ENCODE measurements at regions not wholly inside any gene's neighbourhood (a gene's known extent, or its start where the extent isn't known, plus 50 kb on each side); places are given as distances from the start of the nearest gene placed in this dataset.

DNA sequence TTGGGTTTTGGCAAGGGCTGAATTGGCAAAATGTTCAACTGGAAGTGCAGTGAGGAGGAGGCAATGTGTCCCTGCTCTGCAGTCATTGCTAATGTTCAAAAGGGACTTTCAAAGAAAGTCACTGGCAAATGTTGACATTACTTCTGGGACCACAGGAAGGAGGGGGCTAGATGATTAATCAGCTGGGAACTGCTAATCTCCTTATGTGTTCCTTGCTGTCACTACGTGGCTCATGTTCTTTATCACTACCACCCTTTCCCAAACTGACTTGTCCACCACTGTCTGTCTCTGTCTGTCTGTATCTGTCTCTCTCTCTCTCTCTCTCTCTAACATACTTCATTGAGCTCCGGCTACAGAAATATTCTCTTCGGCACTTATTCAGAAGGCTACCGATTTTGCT, 86.9 kb upstream of the MTPN start:
- TF ChIP-seq, protein P1, sequence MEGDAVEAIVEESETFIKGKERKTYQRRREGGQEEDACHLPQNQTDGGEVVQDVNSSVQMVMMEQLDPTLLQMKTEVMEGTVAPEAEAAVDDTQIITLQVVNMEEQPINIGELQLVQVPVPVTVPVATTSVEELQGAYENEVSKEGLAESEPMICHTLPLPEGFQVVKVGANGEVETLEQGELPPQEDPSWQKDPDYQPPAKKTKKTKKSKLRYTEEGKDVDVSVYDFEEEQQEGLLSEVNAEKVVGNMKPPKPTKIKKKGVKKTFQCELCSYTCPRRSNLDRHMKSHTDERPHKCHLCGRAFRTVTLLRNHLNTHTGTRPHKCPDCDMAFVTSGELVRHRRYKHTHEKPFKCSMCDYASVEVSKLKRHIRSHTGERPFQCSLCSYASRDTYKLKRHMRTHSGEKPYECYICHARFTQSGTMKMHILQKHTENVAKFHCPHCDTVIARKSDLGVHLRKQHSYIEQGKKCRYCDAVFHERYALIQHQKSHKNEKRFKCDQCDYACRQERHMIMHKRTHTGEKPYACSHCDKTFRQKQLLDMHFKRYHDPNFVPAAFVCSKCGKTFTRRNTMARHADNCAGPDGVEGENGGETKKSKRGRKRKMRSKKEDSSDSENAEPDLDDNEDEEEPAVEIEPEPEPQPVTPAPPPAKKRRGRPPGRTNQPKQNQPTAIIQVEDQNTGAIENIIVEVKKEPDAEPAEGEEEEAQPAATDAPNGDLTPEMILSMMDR (IDR thresholded peaks at IDR 0.05; ENCODE audit: low read depth, low read length), result no peak
- no peak for TF ChIP-seq POLR2A (IDR thresholded peaks at IDR 0.05; ENCODE audit: extremely low read depth, insufficient read length)

Measured in NB4 (cell line).